Activated B cell treated with CpG ODN at 0.5 μM for 24 hours (primary cell): ENCODE measurements at regions not wholly inside any gene's neighbourhood (a gene's known extent, or its start where the extent isn't known, plus 50 kb on each side); places are given as distances from the start of the nearest gene placed in this dataset.

Experiments
- ATAC-seq: fragments of 200-7000 bp; cut with Tn5 transposase; one replicate; pipeline ENCODE4 v1.10.0; 2021; ENCODE audit warnings: low read depth, mild to moderate bottlenecking, moderate library complexity
- CTCF ChIA-PET: fragments of 350-600 bp; sonication (Branson Sonifier 250); formaldehyde crosslinking; loops from one replicate; lab custom pipeline; 2021; ENCODE audit warnings: antibody characterized with exemption; lab: Charles Lee
- POLR2A ChIA-PET: fragments of 350-600 bp; sonication (Branson Sonifier 250); formaldehyde crosslinking; loops from one replicate; lab custom pipeline; 2021; ENCODE audit warnings: antibody characterized with exemption; lab: Charles Lee
- DNase-seq: peaks from one replicate; pipeline ENCODE4 v3.0.0; 2022
- H3K27ac Mint-ChIP-seq: one replicate; pipeline ENCODE4 v1.8.0; 2020; ENCODE audit warnings: mixed read lengths
- H3K27me3 Mint-ChIP-seq: one replicate; pipeline ENCODE4 v1.8.0; 2021; ENCODE audit warnings: mixed read lengths
- H3K36me3 Mint-ChIP-seq: one replicate; pipeline ENCODE4 v1.8.0; 2021; ENCODE audit warnings: low read depth, mixed read lengths
- H3K4me1 Mint-ChIP-seq: one replicate; pipeline ENCODE4 v1.8.0; 2021; ENCODE audit warnings: mixed read lengths
- H3K4me3 Mint-ChIP-seq: one replicate; pipeline ENCODE4 v1.8.0; 2020; ENCODE audit warnings: mild to moderate bottlenecking, mixed read lengths
- H3K9me3 Mint-ChIP-seq: one replicate; pipeline ENCODE4 v1.8.0; 2020; ENCODE audit warnings: mixed read lengths
- intact Hi-C: fragments of 100-400 bp; cut with micrococcal nuclease; formaldehyde crosslinking; loops from one replicate; pipeline ENCODE4 v1.15.1; 2024
- TF ChIP-seq, protein P1 (sequence below): fragments of 200-600 bp; IDR thresholded peaks from one replicate; pipeline ENCODE4 v1.8.0; 2022; ENCODE audit warnings: antibody characterized with exemption, mild to moderate bottlenecking

DNA sequence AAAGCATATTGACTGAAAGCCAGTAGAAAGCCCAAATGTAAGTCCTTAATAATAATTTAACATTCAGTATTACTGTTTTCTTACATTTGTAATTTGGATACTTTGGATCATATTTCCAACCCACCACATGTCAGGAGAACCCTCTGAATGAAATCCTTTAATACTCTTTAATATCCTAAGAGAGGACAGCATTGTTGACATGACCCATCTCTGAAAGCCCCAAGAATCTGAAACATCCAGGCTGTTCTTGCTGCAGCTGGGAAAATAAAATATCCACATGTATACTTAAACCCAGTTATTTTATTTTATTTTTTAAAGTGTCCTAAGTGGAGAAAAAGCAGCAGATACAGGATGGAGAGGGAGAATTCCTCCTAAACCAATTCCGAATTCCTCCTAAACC, 130.8 kb upstream of the RIPOR2 start:
- H3K4me1 Mint-ChIP-seq: peaks cover 9% of the 10 kb centered on the region
- TF ChIP-seq, protein P1, sequence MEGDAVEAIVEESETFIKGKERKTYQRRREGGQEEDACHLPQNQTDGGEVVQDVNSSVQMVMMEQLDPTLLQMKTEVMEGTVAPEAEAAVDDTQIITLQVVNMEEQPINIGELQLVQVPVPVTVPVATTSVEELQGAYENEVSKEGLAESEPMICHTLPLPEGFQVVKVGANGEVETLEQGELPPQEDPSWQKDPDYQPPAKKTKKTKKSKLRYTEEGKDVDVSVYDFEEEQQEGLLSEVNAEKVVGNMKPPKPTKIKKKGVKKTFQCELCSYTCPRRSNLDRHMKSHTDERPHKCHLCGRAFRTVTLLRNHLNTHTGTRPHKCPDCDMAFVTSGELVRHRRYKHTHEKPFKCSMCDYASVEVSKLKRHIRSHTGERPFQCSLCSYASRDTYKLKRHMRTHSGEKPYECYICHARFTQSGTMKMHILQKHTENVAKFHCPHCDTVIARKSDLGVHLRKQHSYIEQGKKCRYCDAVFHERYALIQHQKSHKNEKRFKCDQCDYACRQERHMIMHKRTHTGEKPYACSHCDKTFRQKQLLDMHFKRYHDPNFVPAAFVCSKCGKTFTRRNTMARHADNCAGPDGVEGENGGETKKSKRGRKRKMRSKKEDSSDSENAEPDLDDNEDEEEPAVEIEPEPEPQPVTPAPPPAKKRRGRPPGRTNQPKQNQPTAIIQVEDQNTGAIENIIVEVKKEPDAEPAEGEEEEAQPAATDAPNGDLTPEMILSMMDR: no peak
- DNase-seq (no peak), ATAC-seq (no peak)
- ChIA-PET CTCF (interaction anchor here (0.9 kb wide), 1 partner anchor 9 kb away, joined by 3 read pairs; no protein-coding TSS in a partner anchor), POLR2A (interaction anchor here (0.9 to 1.7 kb wide), 3 partner anchors 12 to 39 kb away, joined by 3 read pairs; no protein-coding TSS in a partner anchor)
- H3K27me3 Mint-ChIP-seq: no peaks in the 10 kb centered on the region
- intact Hi-C loops: no loop called here
- H3K4me3 Mint-ChIP-seq: no peak overlapping the region
- no peaks in the 10 kb centered on the region for H3K36me3 Mint-ChIP-seq
- H3K9me3 Mint-ChIP-seq: no peaks in the 10 kb centered on the region
- H3K27ac Mint-ChIP-seq: no peak overlapping the region

DNA sequence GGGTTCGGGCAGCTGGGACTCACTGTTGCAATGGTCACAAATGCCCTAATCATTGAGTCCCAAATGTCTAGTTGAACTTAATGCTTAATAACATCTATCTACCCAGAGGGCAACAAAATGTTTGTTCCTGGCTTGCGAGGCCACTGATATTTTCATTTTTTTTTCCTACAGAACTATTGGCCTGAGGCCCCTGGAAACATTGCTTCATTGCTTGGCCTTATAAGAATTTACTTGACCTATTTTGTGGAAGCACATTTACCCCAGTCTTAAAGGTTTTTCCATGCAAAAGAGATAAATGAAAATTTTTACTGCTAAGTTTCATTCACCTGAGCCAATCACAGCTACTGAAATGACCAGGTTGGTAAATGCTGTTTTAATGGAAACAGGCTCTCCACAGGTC, 133.1 kb upstream of the RIPOR2 start:
- H3K9me3 Mint-ChIP-seq: no peaks in the 10 kb centered on the region
- TF ChIP-seq, protein P1: no peak
- ChIA-PET POLR2A (interaction anchor here (0.6 to 1.5 kb wide), 5 partner anchors 26 to 213 kb away, joined by 3 to 8 read pairs (median 3); no protein-coding TSS in a partner anchor), CTCF (interaction anchor here (0.7 to 1.7 kb wide), 6 partner anchors 15 to 213 kb away, joined by 3 to 5 read pairs (median 4); no protein-coding TSS in a partner anchor)
- no peak overlapping the region for H3K4me3 Mint-ChIP-seq
- H3K36me3 Mint-ChIP-seq: no peaks in the 10 kb centered on the region
- H3K4me1 Mint-ChIP-seq: peaks cover 6% of the 10 kb centered on the region
- intact Hi-C loops: no loop called here
- ATAC-seq (no peak), DNase-seq (no peak)
- no peaks in the 10 kb centered on the region for H3K27me3 Mint-ChIP-seq
- H3K27ac Mint-ChIP-seq: no peak overlapping the region

DNA sequence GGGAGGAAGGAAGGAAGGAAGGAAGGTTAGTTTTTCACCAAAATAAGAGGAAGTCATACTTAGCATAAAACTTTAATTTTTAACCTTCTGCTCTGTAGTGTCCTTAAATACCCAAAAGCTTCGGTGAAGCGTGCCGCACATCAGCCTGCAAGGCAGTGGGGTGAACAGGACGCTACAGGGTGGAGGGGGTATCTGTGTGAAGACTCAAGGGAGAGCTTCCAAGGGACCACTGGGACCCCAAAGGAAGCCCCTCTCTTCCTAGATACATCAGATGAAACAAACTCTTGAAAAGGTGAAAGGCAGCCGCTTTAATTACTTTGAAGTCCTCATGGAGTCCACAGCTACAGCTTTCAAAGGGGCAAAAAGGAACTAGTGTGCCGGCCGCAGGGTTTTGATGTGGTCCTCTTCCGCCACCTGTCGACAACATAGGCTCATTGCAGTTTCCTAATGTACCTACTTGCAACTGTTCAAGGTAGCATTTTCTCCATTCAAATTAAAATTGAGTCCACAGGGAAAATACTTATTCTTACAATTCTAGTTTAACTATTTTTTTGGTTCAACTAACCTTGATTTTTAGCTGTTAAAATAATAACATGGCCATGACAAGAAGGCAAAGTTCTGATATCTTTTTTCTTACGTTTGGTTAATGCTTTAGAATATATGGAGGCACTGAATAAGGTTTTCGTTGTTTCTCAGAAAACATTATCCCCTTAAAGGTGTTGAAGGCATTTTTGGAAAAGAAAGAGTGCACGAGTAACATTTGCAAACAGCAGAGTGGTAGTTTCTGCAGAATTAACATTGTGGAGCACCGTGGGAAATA, 135.0 kb upstream of the RIPOR2 start:
- H3K27me3 Mint-ChIP-seq: no peaks in the 10 kb centered on the region
- no peaks in the 10 kb centered on the region for H3K9me3 Mint-ChIP-seq

DNA sequence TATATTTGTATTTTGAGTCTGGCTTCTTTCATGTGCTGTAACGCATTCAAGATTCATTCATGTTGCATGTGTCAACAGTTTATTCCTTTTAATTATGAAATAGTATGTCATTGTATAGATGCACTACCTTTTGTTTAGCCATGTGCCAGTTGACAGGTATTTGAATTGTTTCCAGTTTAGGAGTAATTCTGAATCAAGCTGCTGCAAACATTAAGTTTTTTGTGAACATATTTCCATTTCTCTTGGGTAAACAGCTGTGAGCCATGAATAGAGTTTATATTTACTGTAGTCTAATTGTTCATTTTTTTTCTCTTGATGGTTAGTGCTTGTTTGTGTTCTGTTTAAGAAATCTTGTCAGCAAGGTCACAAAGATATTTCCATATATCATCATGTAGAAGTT, 142.4 kb upstream of the RIPOR2 start:
- Mint-ChIP-seq H3K4me1 (no peaks in the 10 kb centered on the region), H3K9me3 (no peaks in the 10 kb centered on the region), H3K36me3 (peaks cover 15% of the 10 kb centered on the region), H3K4me3 (no peak overlapping the region), H3K27me3 (no peaks in the 10 kb centered on the region), H3K27ac (no peak overlapping the region)
- intact Hi-C loops: no loop called here
- no peak for DNase-seq
- CTCF ChIA-PET: no interaction called here
- TF ChIP-seq, protein P1: no peak
- no peak for ATAC-seq
- POLR2A ChIA-PET: interaction anchor here (0.5 kb wide), 1 partner anchor 212 kb away, joined by 3 read pairs; no protein-coding TSS in a partner anchor

More for the DNA sequence above, 135.0 kb upstream of the RIPOR2 start:
- Mint-ChIP-seq H3K4me3 (peak overlapping the region; percentile 84), H3K27ac (peak overlapping the region; percentile 97), H3K36me3 (no peaks in the 10 kb centered on the region), H3K4me1 (peaks cover 6% of the 10 kb centered on the region)
- peak; percentile 94 for ATAC-seq
- TF ChIP-seq, protein P1: peak; percentile 57
- peak; percentile 63 for DNase-seq
- intact Hi-C loops: loop anchor here (1.0 to 2.0 kb wide), 8 partner anchors 16 to 214 kb away; partner anchors contain the start of gene RIPOR2
- ChIA-PET CTCF (interaction anchor here (0.6 to 2.3 kb wide), 37 partner anchors 10 to 545 kb away, joined by 3 to 140 read pairs (median 5); no protein-coding TSS in a partner anchor), POLR2A (interaction anchor here (0.6 to 1.5 kb wide), 20 partner anchors 8 to 214 kb away, joined by 3 to 27 read pairs (median 4); partner anchors contain the start of gene RIPOR2)
